Neuron (in vitro differentiated cells): ENCODE measurements at regions not wholly inside any gene's neighbourhood (a gene's known extent, or its start where the extent isn't known, plus 50 kb on each side); places are given as distances from the start of the nearest gene placed in this dataset.

ENCODE experiments used
- H2AFZ ChIP-seq: one replicate; pipeline ENCODE4 v1.6.1; 2013; ENCODE audit warnings: low read depth, mild to moderate bottlenecking, inconsistent platforms, low read length, moderate library complexity
- H3K27me3 ChIP-seq: one replicate; pipeline ENCODE4 v1.6.1; 2013; ENCODE audit warnings: low read length; ENCODE audit not compliant: insufficient read depth
- H3K36me3 ChIP-seq: one replicate; pipeline ENCODE4 v1.6.1; 2013; ENCODE audit warnings: low read length; ENCODE audit not compliant: insufficient read depth
- H3K4me1 ChIP-seq: one replicate; pipeline ENCODE4 v1.6.1; 2013; ENCODE audit warnings: low read length; ENCODE audit not compliant: insufficient read depth
- H3K4me3 ChIP-seq: 2 replicates; pipeline ENCODE4 v1.5.1; 2013; ENCODE audit warnings: mild to moderate bottlenecking, low read length, moderate library complexity
- H3K9me3 ChIP-seq: one replicate; pipeline ENCODE4 v1.6.1; 2013; ENCODE audit warnings: low read length

DNA sequence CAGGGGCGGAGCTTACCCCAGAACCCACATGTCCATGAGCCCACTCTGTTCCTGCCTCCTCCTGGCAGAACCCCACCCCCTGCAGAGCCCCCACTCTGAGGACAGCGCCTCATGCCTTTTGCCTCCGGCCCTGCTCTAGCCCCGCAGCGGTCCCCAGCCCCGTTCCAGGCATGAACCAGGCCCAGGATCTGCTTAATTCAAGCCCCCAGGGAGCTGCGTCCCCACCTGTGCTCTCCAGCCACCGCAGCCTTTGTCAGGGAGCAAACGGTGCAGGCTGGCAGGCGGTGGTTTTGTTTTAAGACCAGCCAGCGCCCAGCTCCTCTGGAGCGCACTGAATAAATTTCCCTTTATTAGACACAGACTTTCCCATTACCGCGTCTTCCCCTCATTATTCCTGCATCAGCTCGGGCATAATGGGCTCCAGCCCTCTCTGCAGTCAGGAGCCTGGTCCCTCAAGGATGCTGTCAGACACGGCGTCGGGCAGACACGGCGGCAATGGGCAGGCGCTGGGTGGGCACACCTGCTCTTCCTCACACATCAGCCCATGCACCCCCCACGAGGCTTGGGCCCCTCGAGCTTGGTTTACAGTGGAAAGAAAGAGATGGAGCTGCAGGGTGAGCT lies 137.6 kb downstream of the OLFM1 start:
- Histone ChIP-seq H3K9me3 (no peaks in the 10 kb centered on the region), H3K36me3 (no peaks in the 10 kb centered on the region), H3K4me3 (no peak overlapping the region), H3K4me1 (no peaks in the 10 kb centered on the region), H3K27me3 (no peaks in the 10 kb centered on the region), H2AFZ (no peak overlapping the region)

DNA sequence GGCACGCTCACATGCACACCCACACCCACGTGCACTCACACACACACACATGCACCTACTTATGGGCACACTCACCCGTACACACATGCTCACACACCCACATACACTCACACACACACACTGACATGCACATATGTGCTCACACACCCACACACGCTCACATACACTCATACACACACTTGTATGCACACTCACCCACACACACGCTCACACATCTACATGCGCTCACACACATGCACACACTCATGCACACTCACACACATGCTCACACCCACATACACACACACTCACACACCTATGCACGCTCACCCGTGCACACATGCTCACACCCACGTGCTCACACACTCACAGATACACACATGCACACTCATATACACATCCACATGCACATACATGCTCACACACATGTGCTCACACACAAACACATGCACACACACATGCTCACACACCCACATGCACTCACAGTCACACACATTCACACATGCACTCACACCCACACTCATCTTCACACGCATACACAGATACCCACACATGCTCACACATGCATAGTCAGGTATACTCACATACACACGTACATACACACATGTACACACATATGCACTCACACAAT lies 138.3 kb downstream of the OLFM1 start:
- Histone ChIP-seq H3K9me3 (no peaks in the 10 kb centered on the region), H3K27me3 (no peaks in the 10 kb centered on the region), H2AFZ (no peak overlapping the region), H3K4me3 (no peak overlapping the region), H3K4me1 (no peaks in the 10 kb centered on the region), H3K36me3 (no peaks in the 10 kb centered on the region)

DNA sequence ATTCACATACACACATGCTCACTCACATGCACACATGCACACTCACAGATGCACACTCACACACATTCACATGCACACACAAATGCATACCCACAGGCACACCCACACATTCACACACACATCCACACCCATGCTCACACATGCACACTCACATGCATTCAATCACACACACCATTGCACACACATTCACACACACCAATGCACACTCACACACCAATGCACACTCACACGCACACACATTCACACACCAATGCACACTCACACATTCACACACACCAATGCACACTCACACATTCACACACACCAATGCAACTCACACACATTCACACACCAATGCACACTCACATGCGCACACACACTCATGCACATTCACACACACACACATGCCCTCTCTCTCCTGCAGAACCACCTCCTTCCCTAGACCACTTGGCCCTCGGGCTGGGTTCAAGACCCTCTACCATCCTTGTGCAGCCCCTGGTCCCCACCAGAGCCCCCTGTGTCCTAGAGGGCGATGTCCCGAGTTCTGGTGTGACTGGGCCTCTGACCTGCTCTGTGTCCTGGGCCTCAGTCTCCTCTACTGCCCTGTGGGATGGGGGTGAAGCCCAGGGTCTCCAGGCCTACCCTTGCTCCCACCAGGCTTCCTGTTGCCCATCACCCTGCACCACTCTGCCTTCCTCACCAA lies 139.0 kb downstream of the OLFM1 start:
- H2AFZ ChIP-seq = no peak overlapping the region
- no peaks in the 10 kb centered on the region for H3K9me3 ChIP-seq
- no peak overlapping the region for H3K4me3 ChIP-seq
- no peaks in the 10 kb centered on the region for H3K4me1 ChIP-seq
- no peaks in the 10 kb centered on the region for H3K36me3 ChIP-seq
- peaks cover 7% of the 10 kb centered on the region for H3K27me3 ChIP-seq

DNA sequence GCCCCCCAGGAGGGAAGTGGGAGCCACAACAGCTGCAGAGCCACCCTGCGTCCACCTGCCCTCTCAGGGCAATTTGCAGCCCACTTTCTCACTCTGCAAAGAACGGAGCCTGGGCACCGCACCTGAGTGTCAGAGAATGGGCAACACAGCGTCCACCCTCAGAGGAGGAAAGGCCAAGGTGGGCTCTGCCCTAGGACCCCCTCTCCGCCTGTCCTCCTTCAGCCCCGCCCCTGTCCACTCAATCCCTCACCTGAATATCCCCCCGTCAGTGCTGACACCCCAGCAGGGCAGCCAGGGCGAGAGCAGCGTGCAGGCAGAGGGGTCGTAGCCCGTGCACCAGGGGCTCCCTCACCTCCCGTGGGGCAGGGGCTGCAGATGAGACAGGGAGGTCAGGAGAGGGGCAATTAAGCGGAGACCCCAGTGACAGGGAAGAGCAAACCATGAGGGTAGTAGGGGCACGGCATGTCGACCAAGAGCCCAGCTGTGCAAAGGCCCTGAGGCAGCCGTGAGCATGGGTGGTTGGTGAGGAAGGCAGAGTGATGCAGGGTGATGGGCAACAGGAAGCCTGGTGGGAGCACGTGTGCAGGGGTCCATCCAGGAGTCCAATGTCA lies 140.3 kb downstream of the OLFM1 start:
- H3K4me1 ChIP-seq = no peaks in the 10 kb centered on the region
- H3K9me3 ChIP-seq = no peaks in the 10 kb centered on the region
- H3K4me3 ChIP-seq = no peak overlapping the region

DNA sequence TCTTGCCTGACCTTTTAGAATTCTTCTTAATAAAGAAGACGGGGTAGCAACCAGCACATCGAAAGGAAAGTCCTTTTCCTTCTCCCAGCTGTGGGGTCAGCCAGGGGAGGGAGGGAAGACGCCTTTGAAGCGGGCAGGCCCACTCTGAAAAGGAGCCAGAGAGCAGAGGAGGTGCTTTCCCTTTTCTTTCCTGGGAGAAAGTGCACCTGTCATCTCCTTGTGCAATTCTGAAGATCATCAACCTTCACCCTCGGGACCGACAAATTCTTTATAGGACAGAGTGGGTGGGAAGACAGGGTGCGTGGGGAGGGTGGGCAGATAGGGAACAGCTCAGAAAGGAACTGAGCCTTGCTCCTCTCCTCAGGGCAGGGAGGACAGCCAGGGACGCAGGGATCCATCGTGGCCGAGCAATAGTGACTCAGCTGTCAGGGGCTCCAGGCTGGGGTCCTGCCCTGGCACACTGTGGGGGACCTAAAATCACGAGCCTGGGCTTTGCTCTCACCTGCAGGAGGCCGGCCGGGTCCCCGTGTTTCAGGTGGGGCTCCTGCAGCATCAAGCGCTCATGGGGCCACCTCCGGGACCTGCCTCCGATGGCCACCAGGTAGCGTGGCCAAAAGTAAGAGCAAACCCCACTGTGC lies 141.0 kb downstream of the OLFM1 start:
- H3K4me3 ChIP-seq = no peak overlapping the region
- no peak overlapping the region for H2AFZ ChIP-seq
- no peaks in the 10 kb centered on the region for H3K36me3 ChIP-seq
- H3K4me1 ChIP-seq = no peaks in the 10 kb centered on the region
- H3K27me3 ChIP-seq = peaks cover 7% of the 10 kb centered on the region
- no peaks in the 10 kb centered on the region for H3K9me3 ChIP-seq

More for the DNA sequence above, 140.3 kb downstream of the OLFM1 start:
- no peaks in the 10 kb centered on the region for H3K36me3 ChIP-seq
- peaks cover 7% of the 10 kb centered on the region for H3K27me3 ChIP-seq
- no peak overlapping the region for H2AFZ ChIP-seq

DNA sequence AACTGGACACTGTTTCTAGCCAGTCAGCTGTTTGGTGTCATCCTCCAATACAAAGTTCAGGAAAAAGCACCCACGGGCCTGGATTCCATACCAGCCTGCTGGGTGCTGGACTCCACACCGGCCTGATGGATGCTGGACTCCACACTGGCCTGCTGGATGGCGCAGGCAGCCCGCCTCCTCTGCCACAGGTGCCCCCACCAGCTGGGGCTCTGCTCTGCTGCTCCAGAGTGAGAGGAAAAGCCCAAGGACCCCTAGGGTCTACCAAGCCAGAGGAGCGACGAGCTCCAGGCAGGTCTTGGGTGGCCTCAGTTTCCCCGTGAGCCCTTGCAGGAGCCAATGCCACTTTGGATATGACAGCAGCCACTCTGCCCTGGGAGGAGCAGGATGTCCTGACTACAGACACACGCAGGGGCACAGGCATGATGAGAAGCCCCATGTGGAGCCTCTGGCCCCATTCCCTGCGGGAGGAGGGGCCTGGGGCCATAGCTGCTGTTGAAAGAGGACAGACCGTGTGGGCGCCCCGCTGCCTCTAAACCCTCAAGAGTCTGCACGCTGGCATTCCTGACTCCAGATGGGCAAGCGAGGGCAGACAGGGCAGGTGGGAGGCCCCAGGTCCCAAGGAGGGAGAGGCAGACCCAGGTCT lies 141.6 kb downstream of the OLFM1 start:
- Histone ChIP-seq H3K4me3 (no peak overlapping the region), H3K4me1 (no peaks in the 10 kb centered on the region)

DNA sequence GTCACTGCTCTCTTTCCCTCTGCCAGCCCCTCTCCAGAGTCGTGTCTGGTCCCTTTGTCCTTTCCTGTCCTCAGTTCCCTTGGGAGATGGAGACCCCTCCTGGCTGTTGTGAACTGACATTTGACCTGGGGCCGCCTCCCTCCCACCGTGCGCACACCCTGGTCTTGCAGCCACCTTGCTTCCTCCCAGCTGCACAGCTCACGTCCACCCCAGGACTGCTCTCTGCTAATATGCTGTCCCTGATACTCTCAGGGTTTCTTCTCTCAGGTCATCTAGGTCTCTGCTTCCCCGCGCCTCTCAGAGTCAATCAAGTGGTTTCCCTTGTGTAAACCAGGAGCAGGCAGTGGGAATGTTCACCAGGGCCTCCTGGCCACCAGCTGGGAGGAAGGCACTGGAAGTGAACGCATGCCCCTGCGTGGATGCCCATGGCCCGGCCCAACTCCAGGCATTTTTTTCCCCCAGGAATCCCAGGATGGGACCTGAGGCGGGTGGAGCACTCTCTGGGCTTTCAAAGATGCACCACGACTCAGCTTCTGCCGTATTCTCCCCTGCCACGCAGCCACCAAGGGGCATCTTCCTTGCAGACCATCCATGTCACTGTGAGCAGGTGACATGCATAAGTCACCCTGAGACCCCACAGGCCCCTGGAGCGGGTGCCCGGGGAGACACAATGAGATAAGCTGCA lies 142.4 kb downstream of the OLFM1 start:
- H3K4me1 ChIP-seq = no peaks in the 10 kb centered on the region
- no peak overlapping the region for H3K4me3 ChIP-seq
- H3K27me3 ChIP-seq = peaks cover 9% of the 10 kb centered on the region
- H3K36me3 ChIP-seq = no peaks in the 10 kb centered on the region
- no peak overlapping the region for H2AFZ ChIP-seq
- no peaks in the 10 kb centered on the region for H3K9me3 ChIP-seq

More for the DNA sequence above, 141.6 kb downstream of the OLFM1 start:
- H3K36me3 ChIP-seq = no peaks in the 10 kb centered on the region
- H3K27me3 ChIP-seq = peaks cover 7% of the 10 kb centered on the region
- H2AFZ ChIP-seq = no peak overlapping the region
- H3K9me3 ChIP-seq = no peaks in the 10 kb centered on the region

DNA sequence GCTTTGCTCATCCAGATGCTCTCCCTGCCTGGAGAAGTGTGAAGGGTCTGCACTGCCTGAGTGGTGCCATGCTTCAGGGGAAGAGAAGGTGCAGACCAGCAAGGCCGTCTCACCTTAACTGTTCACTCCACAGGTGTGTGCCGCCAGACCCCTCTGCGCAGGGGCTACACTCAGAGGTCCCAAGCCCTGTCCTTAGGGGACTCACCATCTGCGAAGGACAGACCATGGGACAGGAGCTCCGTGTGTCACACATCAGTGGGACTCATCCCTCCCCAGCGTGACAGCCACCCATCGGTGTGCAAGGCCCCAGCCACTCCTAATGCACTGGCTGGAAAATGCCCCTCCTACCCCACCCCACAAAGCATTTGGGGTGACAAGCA lies 142.9 kb downstream of the OLFM1 start:
- Histone ChIP-seq H3K4me3 (no peak overlapping the region), H3K27me3 (peaks cover 9% of the 10 kb centered on the region), H2AFZ (no peak overlapping the region)

DNA sequence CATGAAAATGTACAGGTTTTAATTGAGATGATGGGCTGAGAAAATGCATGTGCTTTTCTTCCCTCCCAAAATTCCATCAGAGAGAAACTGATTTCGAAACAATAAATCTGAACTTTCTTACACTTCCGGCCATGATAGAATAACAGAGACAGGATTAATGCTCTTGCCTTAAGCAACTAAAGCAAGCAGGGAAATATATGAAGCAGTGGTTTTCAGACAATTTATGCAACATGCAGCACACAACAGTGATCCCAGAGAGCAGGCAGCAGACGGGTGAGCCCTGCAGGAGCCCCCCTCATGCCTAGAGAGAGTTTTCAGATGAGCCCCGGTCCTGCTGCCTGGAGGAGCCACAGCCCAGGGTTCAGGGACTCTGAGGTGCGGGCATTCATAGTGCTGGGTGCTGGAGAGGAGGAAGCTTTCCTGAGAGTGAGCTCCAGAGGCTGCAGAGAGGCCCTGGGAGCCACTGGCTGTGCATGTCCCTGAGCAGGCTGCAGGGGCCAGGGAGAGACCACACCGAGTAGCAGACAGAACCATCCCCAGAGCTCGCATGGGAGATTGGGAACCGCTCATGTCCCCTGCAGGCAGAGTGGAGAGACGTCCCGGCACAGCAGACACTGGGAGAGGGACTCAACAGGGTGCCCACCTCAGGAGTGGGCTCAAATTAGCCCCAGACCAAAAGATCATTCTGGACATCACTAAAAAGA lies 143.5 kb downstream of the OLFM1 start:
- H3K4me3 ChIP-seq = no peak overlapping the region
- H2AFZ ChIP-seq = no peak overlapping the region

More for the DNA sequence above, 142.9 kb downstream of the OLFM1 start:
- Histone ChIP-seq H3K36me3 (no peaks in the 10 kb centered on the region), H3K9me3 (no peaks in the 10 kb centered on the region), H3K4me1 (no peaks in the 10 kb centered on the region)

DNA sequence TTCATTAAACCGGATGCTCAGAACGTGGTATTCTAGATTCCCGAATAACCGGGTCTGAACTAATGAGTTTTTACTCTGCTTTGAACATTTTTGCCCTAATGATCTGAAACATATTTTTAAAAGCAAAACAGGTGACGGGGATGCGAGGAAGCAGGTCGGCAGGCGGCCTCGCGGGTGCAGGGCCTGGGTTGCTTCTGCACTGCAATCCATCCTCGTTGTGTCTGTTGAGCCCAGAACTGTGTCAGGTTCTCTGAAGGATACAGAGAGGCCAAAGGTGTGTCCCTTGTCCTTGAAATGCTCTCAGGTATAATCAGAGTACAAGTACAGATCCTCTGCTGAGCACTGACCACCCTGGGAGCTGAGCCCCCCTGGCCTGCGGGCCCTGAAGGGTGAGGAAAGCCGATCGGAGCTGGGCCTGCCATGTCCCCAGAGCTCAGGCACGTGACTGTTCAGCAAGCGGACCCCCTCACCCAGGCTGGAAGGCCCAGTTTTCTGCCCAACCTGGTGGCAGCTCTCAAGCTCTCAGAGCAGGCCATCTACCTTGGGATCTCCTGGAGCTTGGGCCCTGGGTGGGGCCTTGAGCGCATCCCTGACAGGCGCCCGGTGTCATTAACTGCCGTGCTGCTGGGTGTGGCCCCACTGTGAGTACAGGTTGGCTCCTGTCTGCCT lies 151.8 kb downstream of the OLFM1 start:
- H3K9me3 ChIP-seq = no peaks in the 10 kb centered on the region
- H3K36me3 ChIP-seq = no peaks in the 10 kb centered on the region
- H2AFZ ChIP-seq = no peak overlapping the region
- peaks cover 14% of the 10 kb centered on the region for H3K27me3 ChIP-seq
- no peak overlapping the region for H3K4me3 ChIP-seq
- no peaks in the 10 kb centered on the region for H3K4me1 ChIP-seq

More for the DNA sequence above, 143.5 kb downstream of the OLFM1 start:
- H3K27me3 ChIP-seq = peaks cover 9% of the 10 kb centered on the region
- H3K9me3 ChIP-seq = no peaks in the 10 kb centered on the region
- H3K36me3 ChIP-seq = no peaks in the 10 kb centered on the region
- no peaks in the 10 kb centered on the region for H3K4me1 ChIP-seq

DNA sequence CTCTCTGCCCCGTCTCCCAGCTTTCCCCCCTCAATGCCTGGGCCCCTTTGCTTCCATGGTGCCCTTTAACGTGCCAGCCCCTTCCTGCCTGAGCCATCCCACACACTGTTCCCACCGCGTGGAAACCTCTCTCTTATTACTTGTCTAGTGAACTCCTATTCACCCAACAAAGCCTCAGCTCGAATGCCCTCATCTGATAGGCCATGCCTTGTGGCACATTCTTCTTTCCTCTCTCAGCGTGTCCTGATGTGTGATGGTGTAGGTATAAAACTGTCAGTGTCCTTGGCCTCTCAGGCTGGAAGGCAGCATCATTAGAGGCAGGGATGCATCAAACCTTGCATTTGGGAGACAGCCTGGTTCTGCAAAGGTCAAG lies 152.3 kb downstream of the OLFM1 start:
- no peaks in the 10 kb centered on the region for H3K4me1 ChIP-seq
- no peaks in the 10 kb centered on the region for H3K9me3 ChIP-seq
- no peak overlapping the region for H3K4me3 ChIP-seq
- H2AFZ ChIP-seq = no peak overlapping the region
- H3K36me3 ChIP-seq = no peaks in the 10 kb centered on the region
- peaks cover 13% of the 10 kb centered on the region for H3K27me3 ChIP-seq
